ENCODE measurements at regions not wholly inside any gene's neighbourhood (a gene's known extent, or its start where the extent isn't known, plus 50 kb on each side); places are given as distances from the start of the nearest gene placed in this dataset.

DNA sequence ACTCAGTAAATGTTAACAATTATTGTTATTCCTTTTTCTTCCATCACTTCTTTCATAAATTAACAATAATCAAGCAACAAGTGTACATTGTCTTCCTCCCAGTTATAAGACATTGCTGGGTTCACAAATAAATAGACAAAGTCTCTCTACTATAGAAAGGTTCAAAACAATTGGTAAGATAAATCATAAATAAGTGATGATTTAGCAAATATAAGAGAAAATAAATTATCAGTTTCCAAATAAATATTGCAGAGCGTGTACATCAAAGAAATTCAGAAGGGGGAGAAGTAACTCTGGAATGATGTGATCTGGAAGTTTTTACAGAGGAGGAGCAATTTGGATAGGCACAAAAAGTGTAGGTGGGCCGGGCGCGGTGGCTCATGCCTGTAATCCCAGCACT, 114.2 kb downstream of the BASP1 start:
- no peak for TF ChIP-seq EZH2 (IDR thresholded peaks at IDR 0.05; ENCODE audit: borderline replicate concordance, insufficient read depth, low read depth, low read length, poor library complexity, severe bottlenecking)
- TF ChIP-seq, protein P1, sequence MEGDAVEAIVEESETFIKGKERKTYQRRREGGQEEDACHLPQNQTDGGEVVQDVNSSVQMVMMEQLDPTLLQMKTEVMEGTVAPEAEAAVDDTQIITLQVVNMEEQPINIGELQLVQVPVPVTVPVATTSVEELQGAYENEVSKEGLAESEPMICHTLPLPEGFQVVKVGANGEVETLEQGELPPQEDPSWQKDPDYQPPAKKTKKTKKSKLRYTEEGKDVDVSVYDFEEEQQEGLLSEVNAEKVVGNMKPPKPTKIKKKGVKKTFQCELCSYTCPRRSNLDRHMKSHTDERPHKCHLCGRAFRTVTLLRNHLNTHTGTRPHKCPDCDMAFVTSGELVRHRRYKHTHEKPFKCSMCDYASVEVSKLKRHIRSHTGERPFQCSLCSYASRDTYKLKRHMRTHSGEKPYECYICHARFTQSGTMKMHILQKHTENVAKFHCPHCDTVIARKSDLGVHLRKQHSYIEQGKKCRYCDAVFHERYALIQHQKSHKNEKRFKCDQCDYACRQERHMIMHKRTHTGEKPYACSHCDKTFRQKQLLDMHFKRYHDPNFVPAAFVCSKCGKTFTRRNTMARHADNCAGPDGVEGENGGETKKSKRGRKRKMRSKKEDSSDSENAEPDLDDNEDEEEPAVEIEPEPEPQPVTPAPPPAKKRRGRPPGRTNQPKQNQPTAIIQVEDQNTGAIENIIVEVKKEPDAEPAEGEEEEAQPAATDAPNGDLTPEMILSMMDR (IDR thresholded peaks at IDR 0.05), result no peak
- H3K36me3 ChIP-seq (replicated peaks in 1 of 2; ENCODE audit: control extremely low read depth in 1 of 2, control insufficient read depth in 1 of 2, extremely low read depth in 1 of 2, insufficient read depth in 2 of 2, low read length in 1 of 2), result no peaks in the 10 kb centered on the region
- 100% methylated on average over 1 of the region's 4 CpGs for WGBS (ENCODE audit: insufficient coverage)
- no peak overlapping the region for H3K4me2 ChIP-seq (replicated peaks; ENCODE audit: low read depth, low read length, poor library complexity, severe bottlenecking)
- peaks cover 16% of the 10 kb centered on the region for H3K9me3 Mint-ChIP-seq (ENCODE audit: insufficient read depth)
- H3K4me3 ChIP-seq (ENCODE audit: control extremely low read depth in 1 of 5, extremely low read depth in 1 of 5, insufficient read depth in 1 of 5, low read depth in 2 of 5, low read length in 4 of 5), result no peak overlapping the region
- H3K27ac Mint-ChIP-seq, result no peak overlapping the region
- H3K79me2 ChIP-seq (ENCODE audit: control insufficient read depth, insufficient read depth, low read length), result no peaks in the 10 kb centered on the region
- no peaks in the 10 kb centered on the region for H3K27me3 ChIP-seq (replicated peaks in 1 of 4; ENCODE audit: control extremely low read depth in 1 of 4, control insufficient read depth in 3 of 4, insufficient read depth in 4 of 4, low read length in 3 of 4)
- peaks cover 2 to 17% (median 13%) of the 10 kb centered on the region in 3 donors for H3K9me3 ChIP-seq (ENCODE audit: control extremely low read depth in 1 of 3, control insufficient read depth in 2 of 3, insufficient read depth in 1 of 3, low read length in 2 of 3)
- ATAC-seq (ENCODE audit: low read depth), result no peak
- no peak for DNase-seq
- H3K27me3 Mint-ChIP-seq, result no peaks in the 10 kb centered on the region
- ChIA-PET POLR2A (no interaction called here), CTCF (no interaction called here)
- no peak overlapping the region for H3K27ac ChIP-seq (ENCODE audit: low read length in 2 of 2)
- no peak overlapping the region for H3K9ac ChIP-seq (ENCODE audit: low read length)
- no peaks in the 10 kb centered on the region for H3K4me1 Mint-ChIP-seq
- no peak overlapping the region for H2AFZ ChIP-seq (ENCODE audit: insufficient read depth, low read depth, low read length, poor library complexity, severe bottlenecking)
- H3K4me3 Mint-ChIP-seq, result no peak overlapping the region
- intact Hi-C loops (cut with micrococcal nuclease), result no loop called here
- H3K4me1 ChIP-seq (ENCODE audit: control insufficient read depth in 2 of 2, insufficient read depth in 2 of 2, low read length in 2 of 2), result no peaks in the 10 kb centered on the region
- no peaks in the 10 kb centered on the region for H4K20me1 ChIP-seq (ENCODE audit: control insufficient read depth, insufficient read depth, low read length, poor library complexity, severe bottlenecking)

DNA sequence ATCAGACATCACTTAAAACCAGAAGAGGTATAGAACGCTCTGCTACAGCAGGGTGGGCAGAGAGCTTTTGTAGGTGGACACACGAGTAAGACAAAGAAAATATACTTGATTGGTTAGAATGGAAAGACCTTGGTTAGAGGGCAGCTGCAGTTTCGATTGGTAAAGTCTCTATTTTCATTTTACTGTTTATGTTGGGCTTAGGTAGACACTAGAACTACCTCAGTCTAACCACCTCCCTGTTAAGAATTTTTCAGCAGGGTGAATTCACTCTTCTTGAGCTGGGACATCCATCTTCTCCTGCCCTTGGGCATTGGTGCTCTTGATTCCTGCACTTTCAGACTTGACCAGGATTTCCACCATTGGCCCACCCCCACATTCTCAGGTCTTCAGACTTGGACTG, 116.3 kb downstream of the BASP1 start:
- Histone ChIP-seq H3K9ac (ENCODE audit: low read length) (no peak overlapping the region), H3K9me3 (ENCODE audit: control extremely low read depth in 1 of 3, control insufficient read depth in 2 of 3, insufficient read depth in 1 of 3, low read length in 2 of 3) (peaks cover 2 to 23% (median 19%) of the 10 kb centered on the region in 3 donors), H3K4me2 (replicated peaks; ENCODE audit: low read depth, low read length, poor library complexity, severe bottlenecking) (no peak overlapping the region), H3K79me2 (ENCODE audit: control insufficient read depth, insufficient read depth, low read length) (no peaks in the 10 kb centered on the region), H3K4me1 (ENCODE audit: control insufficient read depth in 2 of 2, insufficient read depth in 2 of 2, low read length in 2 of 2) (no peaks in the 10 kb centered on the region), H2AFZ (ENCODE audit: insufficient read depth, low read depth, low read length, poor library complexity, severe bottlenecking) (no peak overlapping the region), H4K20me1 (ENCODE audit: control insufficient read depth, insufficient read depth, low read length, poor library complexity, severe bottlenecking) (no peaks in the 10 kb centered on the region), H3K36me3 (replicated peaks in 1 of 2; ENCODE audit: control extremely low read depth in 1 of 2, control insufficient read depth in 1 of 2, extremely low read depth in 1 of 2, insufficient read depth in 2 of 2, low read length in 1 of 2) (no peaks in the 10 kb centered on the region), H3K27ac (ENCODE audit: low read length in 2 of 2) (no peak overlapping the region), H3K27me3 (replicated peaks in 1 of 4; ENCODE audit: control extremely low read depth in 1 of 4, control insufficient read depth in 3 of 4, insufficient read depth in 4 of 4, low read length in 3 of 4) (no peaks in the 10 kb centered on the region), H3K4me3 (ENCODE audit: control extremely low read depth in 1 of 5, extremely low read depth in 1 of 5, insufficient read depth in 1 of 5, low read depth in 2 of 5, low read length in 4 of 5) (no peak overlapping the region)
- WGBS (ENCODE audit: insufficient coverage), result no CpG with 5 or more reads among the region's 3 CpGs
- Mint-ChIP-seq H3K4me1 (no peaks in the 10 kb centered on the region), H3K9me3 (ENCODE audit: insufficient read depth) (peaks cover 19% of the 10 kb centered on the region), H3K4me3 (no peak overlapping the region), H3K27ac (no peak overlapping the region), H3K27me3 (no peaks in the 10 kb centered on the region)
- DNase-seq, result no peak
- TF ChIP-seq EZH2 (IDR thresholded peaks at IDR 0.05; ENCODE audit: borderline replicate concordance, insufficient read depth, low read depth, low read length, poor library complexity, severe bottlenecking), result no peak
- TF ChIP-seq, protein P1 (IDR thresholded peaks at IDR 0.05), result no peak
- POLR2A ChIA-PET, result no interaction called here
- ATAC-seq (ENCODE audit: low read depth), result no peak
- intact Hi-C loops (cut with micrococcal nuclease), result no loop called here
- CTCF ChIA-PET, result no interaction called here

Data from B cell (primary cell).